ENCODE measurements at regions not wholly inside any gene's neighbourhood (a gene's known extent, or its start where the extent isn't known, plus 50 kb on each side); places are given as distances from the start of the nearest gene placed in this dataset.

DNA sequence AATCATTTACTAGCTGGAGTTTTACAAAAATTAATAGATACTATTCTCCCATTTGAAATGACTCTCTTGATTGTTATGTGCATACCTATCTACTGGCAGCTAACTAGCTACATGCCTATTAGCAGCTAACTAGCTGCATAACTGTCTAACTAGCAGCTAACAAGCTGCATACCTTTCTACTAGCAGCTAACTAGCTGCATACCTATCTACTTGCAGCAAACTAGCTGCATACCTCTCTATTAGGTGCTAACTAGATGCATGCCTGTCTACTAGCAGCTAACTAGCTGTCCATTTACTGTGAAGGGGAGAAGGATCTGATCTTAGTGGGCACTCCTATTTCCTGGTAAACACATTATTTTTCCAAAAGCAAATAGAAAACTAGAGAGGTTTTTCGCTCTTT, 439.4 kb upstream of the PFKP start:
- no peak overlapping the region for H2BK20ac ChIP-seq (ENCODE audit: low read depth, low read length)
- no peak overlapping the region for H3K4me2 ChIP-seq (ENCODE audit: low read depth, low read length)
- no peak overlapping the region for H3K56ac ChIP-seq (ENCODE audit: extremely low read depth, insufficient read depth, low read length)
- TF ChIP-seq SMC3 (IDR thresholded peaks at IDR 0.05; ENCODE audit: low read depth, low read length) = no peak
- TF ChIP-seq RFX5 (IDR thresholded peaks at IDR 0.05; ENCODE audit: low read depth, low read length) = no peak
- TF ChIP-seq MAZ (IDR thresholded peaks at IDR 0.05; ENCODE audit: borderline replicate concordance, low read depth, low read length) = no peak
- no peak for TF ChIP-seq MAFK (IDR thresholded peaks at IDR 0.05; ENCODE audit: low read depth, low read length)
- TF ChIP-seq RCOR1 (IDR thresholded peaks at IDR 0.05; ENCODE audit: insufficient replicate concordance, low read length) = no peak
- no peak for TF ChIP-seq BHLHE40 (IDR thresholded peaks at IDR 0.05; ENCODE audit: low read depth, low read length)
- TF ChIP-seq MXI1 (IDR thresholded peaks at IDR 0.05; ENCODE audit: borderline replicate concordance, low read depth, low read length) = no peak
- no peak for TF ChIP-seq CHD1 (IDR thresholded peaks at IDR 0.05; ENCODE audit: low read depth, low read length)
- TF ChIP-seq, protein P1, sequence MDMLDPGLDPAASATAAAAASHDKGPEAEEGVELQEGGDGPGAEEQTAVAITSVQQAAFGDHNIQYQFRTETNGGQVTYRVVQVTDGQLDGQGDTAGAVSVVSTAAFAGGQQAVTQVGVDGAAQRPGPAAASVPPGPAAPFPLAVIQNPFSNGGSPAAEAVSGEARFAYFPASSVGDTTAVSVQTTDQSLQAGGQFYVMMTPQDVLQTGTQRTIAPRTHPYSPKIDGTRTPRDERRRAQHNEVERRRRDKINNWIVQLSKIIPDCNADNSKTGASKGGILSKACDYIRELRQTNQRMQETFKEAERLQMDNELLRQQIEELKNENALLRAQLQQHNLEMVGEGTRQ (IDR thresholded peaks at IDR 0.05; ENCODE audit: low read depth, low read length) = no peak
- no peak for TF ChIP-seq CEBPB (IDR thresholded peaks at IDR 0.05; ENCODE audit: low read depth, low read length)
- no peak for TF ChIP-seq FOS (IDR thresholded peaks at IDR 0.05; ENCODE audit: low read depth, low read length)
- TF ChIP-seq RAD21 (IDR thresholded peaks at IDR 0.05; ENCODE audit: low read length) = no peak
- no peak overlapping the region for H2AK5ac ChIP-seq (ENCODE audit: low read depth, low read length)
- intact Hi-C loops (cut with micrococcal nuclease) = no loop called here
- no peak overlapping the region for H3K4ac ChIP-seq (ENCODE audit: low read depth, low read length)
- no peak overlapping the region for H2AFZ ChIP-seq (replicated peaks; ENCODE audit: low read length, poor library complexity)
- no peaks in the 10 kb centered on the region for H3K9me1 ChIP-seq (ENCODE audit: insufficient read depth, low read length)
- no peak overlapping the region for H3K18ac ChIP-seq (ENCODE audit: low read depth, low read length)
- H2BK120ac ChIP-seq (ENCODE audit: low read depth, low read length) = no peak overlapping the region
- no peak overlapping the region for H2BK5ac ChIP-seq (ENCODE audit: low read depth, low read length, poor library complexity, severe bottlenecking)
- POLR2A ChIA-PET (ENCODE audit: unreplicated experiment) = no interaction called here
- WGBS, 2 experiments (ENCODE audit: extremely low coverage in 2 of 2, insufficient read length in 1 of 2) = no CpG with 5 or more reads among the region's 1 CpG
- dilution Hi-C loops (cut with HindIII; ENCODE audit: low sequenced_read_pairs, unreplicated experiment) = no loop called here
- H3K36me3 ChIP-seq (ENCODE audit: control insufficient read depth, insufficient read depth, low read length) = no peaks in the 10 kb centered on the region
- H3K79me1 ChIP-seq (ENCODE audit: low read depth in 1 of 2, low read length in 2 of 2) = no peaks in the 10 kb centered on the region
- in situ Hi-C loops (cut with MboI; ENCODE audit: low sequenced_read_pairs) = no loop called here
- H3K4me1 ChIP-seq (ENCODE audit: control insufficient read depth, insufficient read depth, low read length) = no peaks in the 10 kb centered on the region
- H2BK15ac ChIP-seq (ENCODE audit: low read depth, low read length) = no peak overlapping the region
- DNase-seq (no peak), ATAC-seq (ENCODE audit: low read depth) (no peak)
- H3K9me3 ChIP-seq (ENCODE audit: control insufficient read depth, insufficient read depth, low read length) = peaks cover 23% of the 10 kb centered on the region
- H4K91ac ChIP-seq (ENCODE audit: insufficient read depth, low read depth, low read length) = no peak overlapping the region
- H3K9ac ChIP-seq (ENCODE audit: low read depth, low read length) = no peak overlapping the region
- no peak overlapping the region for H4K8ac ChIP-seq (ENCODE audit: low read depth in 2 of 2, low read length in 2 of 2)
- no peak overlapping the region for H3K14ac ChIP-seq (replicated peaks; ENCODE audit: low read depth, low read length)
- H4K5ac ChIP-seq (ENCODE audit: low read depth, low read length) = no peak overlapping the region
- no peak overlapping the region for H2AK9ac ChIP-seq (replicated peaks; ENCODE audit: low read depth, low read length, poor library complexity)
- H3K23ac ChIP-seq (ENCODE audit: low read depth, low read length) = no peak overlapping the region
- no peak overlapping the region for H3K27ac ChIP-seq (ENCODE audit: insufficient read depth, low read length)
- no peak overlapping the region for H3K4me3 ChIP-seq (ENCODE audit: insufficient read depth, low read depth, low read length)
- no TSS peak for BruUV-seq (replicated peaks)
- no peaks in the 10 kb centered on the region for H4K20me1 ChIP-seq (ENCODE audit: insufficient read depth, low read length)
- no peaks in the 10 kb centered on the region for H3K27me3 ChIP-seq (ENCODE audit: control insufficient read depth, insufficient read depth, low read length)
- CTCF ChIA-PET = interaction anchor here (1.4 kb wide), 1 partner anchor 10 kb away, joined by 4 read pairs; no protein-coding TSS in a partner anchor
